ENCODE measurements at regions not wholly inside any gene's neighbourhood (a gene's known extent, or its start where the extent isn't known, plus 50 kb on each side); places are given as distances from the start of the nearest gene placed in this dataset.

- intact Hi-C loops (cut with micrococcal nuclease): no loop called here
- no peak overlapping the region for H3K4me3 ChIP-seq (replicated peaks in 1 of 3; ENCODE audit: insufficient read depth in 1 of 3, low read depth in 1 of 3, low read length in 3 of 3)
- no peak for DNase-seq (ENCODE audit: low read depth, low spot score)
- TF ChIP-seq POLR2A (IDR thresholded peaks at IDR 0.05; ENCODE audit: low read depth, low read length): no peak
- TF ChIP-seq FOS (IDR thresholded peaks at IDR 0.05; ENCODE audit: borderline replicate concordance, insufficient read depth, low read length): no peak
- TF ChIP-seq POLR2AphosphoS5 (IDR thresholded peaks at IDR 0.05; ENCODE audit: insufficient read depth, low read depth, low read length): no peak
- TF ChIP-seq MAX (IDR thresholded peaks at IDR 0.05; ENCODE audit: insufficient read depth, insufficient read length): no peak
- TF ChIP-seq EZH2 (IDR thresholded peaks at IDR 0.05; ENCODE audit: borderline replicate concordance, low read depth, low read length, severe bottlenecking): no peak
- no peak for TF ChIP-seq GATA2 (IDR thresholded peaks at IDR 0.05; ENCODE audit: insufficient read depth, insufficient read length, low read depth, low read length)
- TF ChIP-seq MYC (IDR thresholded peaks at IDR 0.05; ENCODE audit: low read depth, low read length): no peak
- TF ChIP-seq CTCF (IDR thresholded peaks at IDR 0.05; ENCODE audit: extremely low read depth in 1 of 2, insufficient read depth in 1 of 2, low read depth in 1 of 2, low read length in 2 of 2): no peak
- TF ChIP-seq JUN (IDR thresholded peaks at IDR 0.05; ENCODE audit: borderline replicate concordance, insufficient read depth, insufficient read length, low read depth): no peak
- FAIRE-seq: no peak
- no peaks in the 10 kb centered on the region for H3K27me3 ChIP-seq (ENCODE audit: control insufficient read depth in 2 of 2, insufficient read depth in 2 of 2, low read length in 2 of 2)
- H3K4me1 ChIP-seq (ENCODE audit: control insufficient read depth, extremely low read depth, insufficient read depth, low read length): no peaks in the 10 kb centered on the region
- no TSS peak for BruUV-seq (replicated peaks)
- no peaks in the 10 kb centered on the region for H4K20me1 ChIP-seq (replicated peaks; ENCODE audit: control insufficient read depth, extremely low read depth, insufficient read depth, low read length)
- H3K4me2 ChIP-seq (ENCODE audit: insufficient read depth, low read length): no peak overlapping the region
- POLR2A ChIA-PET: no interaction called here
- no peak overlapping the region for H3K9ac ChIP-seq (replicated peaks; ENCODE audit: extremely low read depth, insufficient read depth, low read length)
- CTCF ChIA-PET: no interaction called here
- no peaks in the 10 kb centered on the region for H3K9me3 ChIP-seq (replicated peaks; ENCODE audit: control insufficient read depth, insufficient read depth, low read length)
- no peak overlapping the region for H2AFZ ChIP-seq (ENCODE audit: low read depth, low read length)
- no peaks in the 10 kb centered on the region for H3K79me2 ChIP-seq (ENCODE audit: control insufficient read depth, insufficient read depth, low read length)
- dilution Hi-C loops (cut with MboI; ENCODE audit: extremely low pct_ligation_motif_present, low sequenced_read_pairs): no loop called here
- no peaks in the 10 kb centered on the region for H3K36me3 ChIP-seq (ENCODE audit: control insufficient read depth in 2 of 2, extremely low read depth in 1 of 2, insufficient read depth in 2 of 2, low read length in 2 of 2)
- H3K27ac ChIP-seq (ENCODE audit: insufficient read depth, low read depth, low read length): no peak overlapping the region
- H3K9me1 ChIP-seq (replicated peaks; ENCODE audit: control insufficient read depth, extremely low read depth, insufficient read depth, low read length): no peaks in the 10 kb centered on the region
These were observed 71.8 kb upstream of the ADGRA1 start for GRCh38 chr10:133015816-133016462.

Data from endothelial cell of umbilical vein (primary cell).